ENCODE measurements at regions not wholly inside any gene's neighbourhood (a gene's known extent, or its start where the extent isn't known, plus 50 kb on each side); places are given as distances from the start of the nearest gene placed in this dataset.

DNA sequence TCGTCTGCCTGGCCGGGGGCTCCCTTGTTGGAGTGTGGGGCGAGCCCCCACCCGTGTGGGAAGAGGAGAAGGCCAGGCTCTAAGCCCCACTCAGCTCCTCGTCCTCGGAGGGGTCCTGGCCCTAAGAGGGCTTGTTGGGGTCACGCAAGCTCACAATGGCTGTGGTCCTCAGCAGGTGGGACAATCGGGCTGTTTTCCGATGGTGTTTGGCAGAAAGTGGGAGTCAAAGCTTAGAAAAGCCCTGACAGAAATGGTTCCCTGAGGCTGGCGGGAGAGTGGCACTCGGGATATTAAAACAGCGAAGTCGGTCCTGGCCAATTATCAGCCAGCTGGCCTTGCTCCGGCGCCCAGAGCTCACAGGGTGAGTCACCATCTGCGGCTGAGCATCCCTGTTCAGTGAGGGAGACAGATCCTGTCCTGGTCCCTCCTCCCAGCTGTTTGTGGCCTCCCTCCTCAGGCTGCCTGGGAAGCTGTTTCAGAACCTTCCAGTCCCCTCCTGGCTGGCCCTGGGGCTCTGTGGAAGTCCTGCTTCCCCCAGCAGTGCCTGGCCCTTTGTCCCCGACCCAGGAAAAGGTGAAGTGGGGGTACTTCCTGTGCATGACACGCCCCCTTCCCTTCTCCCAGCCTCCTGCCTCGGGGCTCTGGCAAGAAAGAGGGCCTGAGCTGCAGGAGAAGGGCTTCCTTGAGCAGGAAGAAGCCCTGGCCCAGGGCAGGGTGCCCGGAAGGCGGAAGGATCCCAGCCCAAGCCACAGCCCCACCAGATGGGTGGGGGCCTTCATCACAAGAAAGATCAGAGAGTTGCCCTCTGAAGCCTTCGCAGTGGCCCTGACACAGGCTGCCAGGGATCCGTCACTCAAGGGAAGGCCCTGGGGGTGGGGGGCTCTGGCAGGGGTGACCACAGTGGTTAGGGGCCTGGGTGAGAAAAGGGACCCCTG, 53.6 kb upstream of the BHLHE23 start:
- TF ChIP-seq FOS (IDR thresholded peaks at IDR 0.05; ENCODE audit: borderline replicate concordance, insufficient read depth, low read length) (no peak), GATA2 (IDR thresholded peaks at IDR 0.05; ENCODE audit: insufficient read depth, insufficient read length, low read depth, low read length) (no peak), POLR2A (IDR thresholded peaks at IDR 0.05; ENCODE audit: low read depth, low read length) (no peak), EZH2 (IDR thresholded peaks at IDR 0.05; ENCODE audit: borderline replicate concordance, low read depth, low read length, severe bottlenecking) (no peak), MYC (IDR thresholded peaks at IDR 0.05; ENCODE audit: low read depth, low read length) (no peak), JUN (IDR thresholded peaks at IDR 0.05; ENCODE audit: borderline replicate concordance, insufficient read depth, insufficient read length, low read depth) (no peak), POLR2AphosphoS5 (IDR thresholded peaks at IDR 0.05; ENCODE audit: insufficient read depth, low read depth, low read length) (no peak)
- TF ChIP-seq, protein P1, sequence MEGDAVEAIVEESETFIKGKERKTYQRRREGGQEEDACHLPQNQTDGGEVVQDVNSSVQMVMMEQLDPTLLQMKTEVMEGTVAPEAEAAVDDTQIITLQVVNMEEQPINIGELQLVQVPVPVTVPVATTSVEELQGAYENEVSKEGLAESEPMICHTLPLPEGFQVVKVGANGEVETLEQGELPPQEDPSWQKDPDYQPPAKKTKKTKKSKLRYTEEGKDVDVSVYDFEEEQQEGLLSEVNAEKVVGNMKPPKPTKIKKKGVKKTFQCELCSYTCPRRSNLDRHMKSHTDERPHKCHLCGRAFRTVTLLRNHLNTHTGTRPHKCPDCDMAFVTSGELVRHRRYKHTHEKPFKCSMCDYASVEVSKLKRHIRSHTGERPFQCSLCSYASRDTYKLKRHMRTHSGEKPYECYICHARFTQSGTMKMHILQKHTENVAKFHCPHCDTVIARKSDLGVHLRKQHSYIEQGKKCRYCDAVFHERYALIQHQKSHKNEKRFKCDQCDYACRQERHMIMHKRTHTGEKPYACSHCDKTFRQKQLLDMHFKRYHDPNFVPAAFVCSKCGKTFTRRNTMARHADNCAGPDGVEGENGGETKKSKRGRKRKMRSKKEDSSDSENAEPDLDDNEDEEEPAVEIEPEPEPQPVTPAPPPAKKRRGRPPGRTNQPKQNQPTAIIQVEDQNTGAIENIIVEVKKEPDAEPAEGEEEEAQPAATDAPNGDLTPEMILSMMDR (IDR thresholded peaks at IDR 0.05; ENCODE audit: extremely low read depth in 1 of 2, insufficient read depth in 1 of 2, low read depth in 1 of 2, low read length in 2 of 2) = no peak
- TF ChIP-seq, protein P2, sequence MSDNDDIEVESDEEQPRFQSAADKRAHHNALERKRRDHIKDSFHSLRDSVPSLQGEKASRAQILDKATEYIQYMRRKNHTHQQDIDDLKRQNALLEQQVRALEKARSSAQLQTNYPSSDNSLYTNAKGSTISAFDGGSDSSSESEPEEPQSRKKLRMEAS (IDR thresholded peaks at IDR 0.05; ENCODE audit: insufficient read depth, insufficient read length) = no peak
- no peaks in the 10 kb centered on the region for H3K79me2 ChIP-seq (ENCODE audit: control insufficient read depth, insufficient read depth, low read length)
- no TSS peak for BruUV-seq (replicated peaks)
- no peak overlapping the region for H3K4me2 ChIP-seq (ENCODE audit: insufficient read depth, low read length)
- no peaks in the 10 kb centered on the region for H3K9me3 ChIP-seq (replicated peaks; ENCODE audit: control insufficient read depth, insufficient read depth, low read length)
- no peak overlapping the region for H3K27ac ChIP-seq (ENCODE audit: insufficient read depth, low read depth, low read length)
- no peak overlapping the region for H2AFZ ChIP-seq (ENCODE audit: low read depth, low read length)
- DNase-seq (ENCODE audit: low read depth, low spot score) (no peak), FAIRE-seq (no peak)
- H4K20me1 ChIP-seq (replicated peaks; ENCODE audit: control insufficient read depth, extremely low read depth, insufficient read depth, low read length) = no peaks in the 10 kb centered on the region
- no peak overlapping the region for H3K9ac ChIP-seq (replicated peaks; ENCODE audit: extremely low read depth, insufficient read depth, low read length)
- no peaks in the 10 kb centered on the region for H3K4me1 ChIP-seq (ENCODE audit: control insufficient read depth, extremely low read depth, insufficient read depth, low read length)
- no peaks in the 10 kb centered on the region for H3K9me1 ChIP-seq (replicated peaks; ENCODE audit: control insufficient read depth, extremely low read depth, insufficient read depth, low read length)
- CTCF ChIA-PET = no interaction called here
- no peaks in the 10 kb centered on the region for H3K27me3 ChIP-seq (ENCODE audit: control insufficient read depth in 2 of 2, insufficient read depth in 2 of 2, low read length in 2 of 2)
- intact Hi-C loops (cut with micrococcal nuclease) = no loop called here
- no peak overlapping the region for H3K4me3 ChIP-seq (replicated peaks in 1 of 3; ENCODE audit: insufficient read depth in 1 of 3, low read depth in 1 of 3, low read length in 3 of 3)
- POLR2A ChIA-PET = no interaction called here
- dilution Hi-C loops (cut with MboI; ENCODE audit: extremely low pct_ligation_motif_present, low sequenced_read_pairs) = no loop called here
- H3K36me3 ChIP-seq (ENCODE audit: control insufficient read depth in 2 of 2, extremely low read depth in 1 of 2, insufficient read depth in 2 of 2, low read length in 2 of 2) = no peaks in the 10 kb centered on the region
